ENCODE measurements at regions not wholly inside any gene's neighbourhood (a gene's known extent, or its start where the extent isn't known, plus 50 kb on each side); places are given as distances from the start of the nearest gene placed in this dataset.
A peak's percentile ranks its signal among the peaks of the same experiment; 100 is the strongest.
"Not testable (repeated sequence)": the region's sequence is repeated elsewhere in the genome, so short reads cannot be mapped to it uniquely, and the experiment has no call there.

GRCh38 chr15:56811586-56811985 is 78.3 kb upstream of the ZNF280D start:
- no peak for DNase-seq (ENCODE audit: low read depth)

GRCh38 chr15:56808160-56808559 is 74.9 kb upstream of the ZNF280D start:
- DNase-seq (ENCODE audit: low read depth), result no peak

- DNase-seq (ENCODE audit: low read depth), result no peak
Measured at GRCh38 chr15:56806148-56806536, 72.8 kb upstream of the ZNF280D start.

- DNase-seq (ENCODE audit: low read depth), result no peak
Measured at GRCh38 chr15:56805466-56806147, 72.3 kb upstream of the ZNF280D start.

GRCh38 chr15:56804938-56805337 is 71.6 kb upstream of the ZNF280D start:
- DNase-seq (ENCODE audit: low read depth), result no peak

GRCh38 chr15:56804279-56804678 is 71.0 kb upstream of the ZNF280D start:
- DNase-seq (ENCODE audit: low read depth), result no peak

GRCh38 chr15:56802161-56802560 is 68.9 kb upstream of the ZNF280D start:
- DNase-seq (ENCODE audit: low read depth), result no peak

GRCh38 chr15:56798639-56799038 is 65.3 kb upstream of the ZNF280D start:
- no peak for DNase-seq (ENCODE audit: low read depth)

GRCh38 chr15:56797720-56798275 is 64.5 kb upstream of the ZNF280D start:
- no peak for DNase-seq (ENCODE audit: low read depth)

- no peak for DNase-seq (ENCODE audit: low read depth)
Measured at GRCh38 chr15:56795502-56795901, 62.2 kb upstream of the ZNF280D start.

GRCh38 chr15:56794553-56795329 is 61.4 kb upstream of the ZNF280D start:
- no peak for DNase-seq (ENCODE audit: low read depth)

- DNase-seq (ENCODE audit: low read depth), result no peak
Measured at GRCh38 chr15:56794165-56794552, 60.9 kb upstream of the ZNF280D start.

GRCh38 chr15:56792211-56792610 is 58.9 kb upstream of the ZNF280D start:
- DNase-seq (ENCODE audit: low read depth), result no peak

GRCh38 chr15:56791521-56791920 is 58.2 kb upstream of the ZNF280D start:
- not testable (repeated sequence) for DNase-seq (ENCODE audit: low read depth)

- DNase-seq (ENCODE audit: low read depth), result no peak
Measured at GRCh38 chr15:56788359-56788758, 55.0 kb upstream of the ZNF280D start.

GRCh38 chr15:56786966-56787365 is 53.7 kb upstream of the ZNF280D start:
- DNase-seq (ENCODE audit: low read depth), result peak; percentile 67

GRCh38 chr15:56783857-56784661 is 50.8 kb upstream of the ZNF280D start:
- no peak for DNase-seq (ENCODE audit: low read depth)

- DNase-seq (ENCODE audit: low read depth), result no peak
Measured at GRCh38 chr15:56783156-56783856, 50.0 kb upstream of the ZNF280D start.

Measured in GM04503 (cell line).